Fibroblast of pulmonary artery (primary cell): ENCODE measurements at regions not wholly inside any gene's neighbourhood (a gene's known extent, or its start where the extent isn't known, plus 50 kb on each side); places are given as distances from the start of the nearest gene placed in this dataset.

Experiments
- DNase-seq: peaks from one replicate; pipeline ENCODE4 v3.0.0-alpha.2; 2010; ENCODE audit warnings: low read depth
- H3K4me3 ChIP-seq: replicated peaks from 2 replicates; pipeline ENCODE4 v1.5.1; 2011; ENCODE audit warnings: low read depth, mild to moderate bottlenecking, control low read depth, low read length, moderate library complexity
- CTCF ChIP-seq: IDR thresholded peaks from 2 replicates; pipeline ENCODE4 v1.5.1; 2011; ENCODE audit warnings: mild to moderate bottlenecking, control low read depth, low read length, inconsistent platforms; ENCODE audit errors: missing control alignments

DNA sequence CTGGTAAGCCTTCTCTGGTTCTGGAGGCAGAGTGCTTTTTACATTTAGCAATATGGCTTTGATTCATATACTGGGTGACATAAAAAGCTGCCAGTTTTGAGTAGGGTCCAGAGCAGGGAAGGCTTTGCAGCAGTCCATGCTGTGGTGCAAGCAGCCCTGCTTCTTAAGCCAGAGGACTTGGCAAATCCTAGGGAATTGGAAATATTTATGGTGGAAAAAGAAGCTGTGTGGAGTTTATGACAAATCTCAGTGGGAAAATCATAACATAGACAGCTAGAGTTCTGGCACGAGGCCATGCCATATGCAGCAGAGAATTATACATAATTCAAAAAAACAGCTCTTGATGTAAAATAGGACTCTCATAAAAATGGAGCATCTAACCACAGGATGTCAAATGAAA lies 536.4 kb downstream of the RASEF start:
- TF ChIP-seq CTCF: no peak

DNA sequence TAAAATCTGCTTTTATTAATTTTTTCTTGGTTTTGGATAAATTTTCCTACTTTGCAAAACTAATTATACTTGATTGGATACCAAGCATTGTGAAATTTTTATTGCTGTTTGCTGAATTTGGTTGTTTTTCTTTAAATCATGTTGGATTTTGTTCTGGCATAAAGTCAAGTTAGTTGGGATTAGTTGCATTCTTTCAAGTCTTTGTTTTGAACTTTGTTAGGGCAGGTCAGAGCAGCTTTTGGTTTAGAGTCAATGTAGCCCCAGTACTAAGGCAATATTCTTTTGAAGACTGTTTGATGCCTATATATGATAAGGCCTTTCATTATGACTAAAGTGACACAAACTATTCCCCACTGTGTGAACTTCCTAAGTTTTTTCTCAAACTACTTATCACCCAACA lies 531.1 kb downstream of the RASEF start:
- DNase-seq: no peak
- no peak overlapping the region for H3K4me3 ChIP-seq
- no peak for TF ChIP-seq CTCF

More for the DNA sequence above, 536.4 kb downstream of the RASEF start:
- DNase-seq: no peak
- no peak overlapping the region for H3K4me3 ChIP-seq

DNA sequence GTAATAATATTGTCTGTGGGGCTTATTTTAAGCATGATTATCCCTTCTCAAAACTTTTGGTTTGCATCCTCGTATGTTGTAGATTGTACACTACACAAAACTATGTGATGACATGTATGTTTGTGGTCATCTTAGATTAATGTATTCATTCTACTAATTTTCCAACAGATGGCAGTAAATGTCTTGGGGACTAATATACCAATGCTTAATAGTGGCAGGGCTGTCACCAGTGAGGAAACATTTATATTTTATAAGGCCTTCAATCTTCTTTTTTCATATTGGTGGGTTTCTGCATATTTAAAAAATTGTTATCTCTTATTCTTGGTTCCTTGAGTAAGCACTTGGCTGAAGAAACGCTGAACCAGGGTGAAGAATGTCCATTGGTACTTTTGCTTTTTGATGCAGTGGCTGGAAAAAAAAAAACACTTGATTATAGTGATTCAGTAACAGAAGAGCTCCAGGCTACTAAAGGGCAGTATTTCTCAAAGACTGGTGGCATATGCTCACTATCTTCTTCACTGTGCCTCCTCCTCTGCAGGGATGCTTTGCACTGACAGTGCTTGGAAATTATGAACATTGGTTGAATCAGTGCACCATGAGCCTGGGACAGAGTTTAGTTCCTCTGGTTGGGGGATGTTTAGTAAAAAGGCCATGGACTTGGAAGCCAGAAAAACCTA lies 530.3 kb downstream of the RASEF start:
- no peak overlapping the region for H3K4me3 ChIP-seq
- DNase-seq: peak; percentile 8
- no peak for TF ChIP-seq CTCF

DNA sequence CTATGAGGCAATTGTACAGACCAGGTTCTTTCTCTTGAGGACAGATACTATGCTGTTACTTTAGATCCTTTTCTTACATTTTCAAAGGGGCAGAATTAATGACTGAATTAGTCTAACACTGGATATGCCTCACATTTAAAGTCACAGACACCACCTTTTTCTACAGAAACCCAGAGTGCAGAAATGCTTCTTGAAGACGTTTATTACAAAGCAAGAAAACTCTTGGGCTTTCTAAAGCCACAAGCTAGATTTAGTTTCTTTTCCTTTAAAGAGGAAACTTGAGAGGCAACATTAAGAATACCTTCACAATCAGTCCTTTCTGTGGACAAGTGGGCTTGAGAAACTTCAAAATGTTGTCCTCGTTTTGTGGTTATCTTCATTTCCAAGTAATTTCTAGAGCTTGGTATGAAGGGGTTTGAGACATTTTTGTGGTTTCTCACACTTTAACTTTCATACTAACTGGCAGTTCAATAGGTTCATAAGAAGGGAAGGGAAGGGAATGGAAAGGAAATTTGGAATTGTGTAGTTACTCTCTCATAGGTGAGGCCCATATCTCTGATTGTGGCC lies 527.4 kb downstream of the RASEF start:
- DNase-seq: no peak
- no peak for TF ChIP-seq CTCF

GRCh38 chr9:82538634-82539033 lies 524.3 kb downstream of the RASEF start:
- no peak for DNase-seq
- TF ChIP-seq CTCF: no peak
- H3K4me3 ChIP-seq: no peak overlapping the region

More for the DNA sequence above, 527.4 kb downstream of the RASEF start:
- H3K4me3 ChIP-seq: no peak overlapping the region

- TF ChIP-seq CTCF: no peak
- no peak overlapping the region for H3K4me3 ChIP-seq
- no peak for DNase-seq
These were observed 523.8 kb downstream of the RASEF start for GRCh38 chr9:82539146-82539545.
